T follicular helper cell (primary cell): ENCODE measurements at regions not wholly inside any gene's neighbourhood (a gene's known extent, or its start where the extent isn't known, plus 50 kb on each side); places are given as distances from the start of the nearest gene placed in this dataset.
"Not testable (repeated sequence)": the region's sequence is repeated elsewhere in the genome, so short reads cannot be mapped to it uniquely, and the experiment has no call there.

Source experiments
- DNase-seq: peaks from one replicate; pipeline ENCODE4 v3.0.0-alpha.2; 2020; ENCODE audit warnings: low read depth

GRCh38 chr2:71958426-71958825 lies 189.2 kb downstream of the CYP26B1 start:
- not testable (repeated sequence) for DNase-seq

- DNase-seq: no peak
These were observed 195.0 kb downstream of the CYP26B1 start for GRCh38 chr2:71952572-71953188.

- DNase-seq: no peak
These were observed 195.8 kb downstream of the CYP26B1 start for GRCh38 chr2:71951718-71952404.

- DNase-seq: no peak
These were observed 196.6 kb downstream of the CYP26B1 start for GRCh38 chr2:71951083-71951468.

- no peak for DNase-seq
These were observed 197.2 kb downstream of the CYP26B1 start for GRCh38 chr2:71950256-71951082.

- no peak for DNase-seq
These were observed 198.2 kb downstream of the CYP26B1 start for GRCh38 chr2:71949537-71949798.

GRCh38 chr2:71948781-71949536 lies 198.7 kb downstream of the CYP26B1 start:
- DNase-seq: no peak

GRCh38 chr2:71947809-71948208 lies 199.9 kb downstream of the CYP26B1 start:
- no peak for DNase-seq

GRCh38 chr2:71945603-71945959 lies 202.1 kb downstream of the CYP26B1 start:
- no peak for DNase-seq

- DNase-seq: no peak
These were observed 202.7 kb downstream of the CYP26B1 start for GRCh38 chr2:71944806-71945602.

- no peak for DNase-seq
These were observed 203.5 kb downstream of the CYP26B1 start for GRCh38 chr2:71944183-71944550.

GRCh38 chr2:71943238-71944182 lies 204.2 kb downstream of the CYP26B1 start:
- DNase-seq: no peak

GRCh38 chr2:71941726-71942525 lies 205.7 kb downstream of the CYP26B1 start:
- no peak for DNase-seq

GRCh38 chr2:71940695-71941094 lies 207.0 kb downstream of the CYP26B1 start:
- no peak for DNase-seq

- no peak for DNase-seq
These were observed 207.8 kb downstream of the CYP26B1 start for GRCh38 chr2:71939588-71940535.

- no peak for DNase-seq
These were observed 208.7 kb downstream of the CYP26B1 start for GRCh38 chr2:71938659-71939587.

- DNase-seq: no peak
These were observed 209.6 kb downstream of the CYP26B1 start for GRCh38 chr2:71938108-71938507.

GRCh38 chr2:71937396-71937795 lies 210.3 kb downstream of the CYP26B1 start:
- no peak for DNase-seq
